ENCODE measurements at regions not wholly inside any gene's neighbourhood (a gene's known extent, or its start where the extent isn't known, plus 50 kb on each side); places are given as distances from the start of the nearest gene placed in this dataset.
A peak's percentile ranks its signal among the peaks of the same experiment; 100 is the strongest.

- DNase-seq: no peak
These were observed 133.4 kb downstream of the TM9SF2 start for GRCh38 chr13:99634672-99635071.

DNA sequence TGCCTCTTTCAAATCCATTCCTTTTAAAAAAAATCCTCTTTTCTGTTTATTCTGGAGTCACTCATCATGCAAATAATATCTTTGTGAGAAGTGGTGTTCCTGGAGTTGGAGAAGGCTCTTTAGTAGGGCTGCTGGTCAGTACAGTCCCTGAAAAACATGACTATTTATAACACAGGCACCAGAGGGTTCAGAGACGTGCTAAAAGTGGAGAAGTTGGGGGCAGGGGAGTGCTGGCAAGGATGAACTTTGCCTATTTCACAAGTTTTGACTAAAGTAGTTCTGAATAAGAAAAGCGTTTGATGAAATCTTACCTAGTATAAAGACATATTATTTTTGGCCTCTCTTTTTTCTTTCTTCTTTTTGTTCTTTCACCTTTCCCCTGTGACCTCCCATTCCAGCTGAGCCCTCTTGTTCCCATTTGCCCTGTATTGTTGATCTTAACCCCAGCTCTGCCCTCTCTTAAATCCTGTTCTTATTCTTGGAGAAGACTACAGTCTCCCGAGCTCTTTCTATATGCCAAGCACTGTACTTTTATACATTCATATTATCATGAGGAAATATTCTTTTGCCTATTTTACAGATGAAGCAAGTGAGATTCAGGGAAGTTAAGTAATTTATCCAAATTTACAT lies 129.1 kb downstream of the TM9SF2 start:
- no peak for DNase-seq

GRCh38 chr13:99629641-99630040 lies 128.4 kb downstream of the TM9SF2 start:
- DNase-seq: no peak

GRCh38 chr13:99628442-99628841 lies 127.2 kb downstream of the TM9SF2 start:
- DNase-seq: no peak

- DNase-seq: peak; percentile 26
These were observed 125.3 kb downstream of the TM9SF2 start for GRCh38 chr13:99626461-99627082.

DNA sequence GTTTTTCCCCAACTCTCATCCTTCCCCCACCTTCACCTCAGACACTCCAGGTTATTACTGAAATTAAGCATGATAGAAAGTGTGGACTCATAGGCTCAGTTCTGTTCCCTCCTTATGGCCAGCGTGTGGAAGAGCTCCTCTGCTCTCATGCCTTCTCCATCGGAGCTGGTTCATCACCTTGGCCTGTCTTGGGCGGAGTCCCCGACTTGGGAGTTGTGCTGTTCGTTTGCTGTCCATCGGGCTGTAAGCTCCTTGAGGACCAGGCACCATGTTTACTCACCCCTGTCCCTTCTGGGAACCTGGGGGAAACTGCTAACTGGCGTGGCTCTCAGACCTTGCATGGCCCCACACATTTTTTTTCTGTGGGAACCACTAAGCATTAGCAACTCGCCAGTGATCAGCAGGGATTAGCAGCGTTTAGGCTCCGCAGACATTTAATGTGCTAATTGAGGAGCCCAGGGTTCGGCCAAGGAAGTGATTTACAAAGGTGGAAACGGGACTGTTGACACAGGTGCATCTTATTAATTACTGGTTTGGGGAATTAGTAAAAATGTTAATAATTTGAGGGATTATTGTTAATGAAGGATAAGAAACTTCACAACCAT lies 123.8 kb downstream of the TM9SF2 start:
- DNase-seq: no peak

DNA sequence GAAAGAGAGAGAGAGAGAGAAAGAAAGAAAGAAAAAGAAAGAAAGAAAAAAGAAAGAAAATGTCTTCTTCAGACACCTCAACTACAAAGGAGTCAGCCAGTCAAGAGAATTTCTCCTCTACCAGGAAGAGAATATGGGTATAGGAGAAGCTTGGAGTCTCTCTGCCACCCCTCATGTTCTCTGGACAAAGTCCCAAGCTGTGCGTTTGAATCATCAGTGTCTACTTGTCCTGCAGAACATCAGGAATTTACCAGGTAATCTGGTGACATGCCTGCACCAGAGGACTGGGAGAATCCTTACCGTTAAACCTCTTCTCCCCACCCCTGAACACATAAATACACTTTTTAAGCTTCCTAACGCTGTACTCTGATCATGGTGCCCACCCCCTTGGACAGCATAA lies 119.5 kb downstream of the TM9SF2 start:
- no peak for DNase-seq

GRCh38 chr13:99619207-99619606 lies 117.9 kb downstream of the TM9SF2 start:
- no peak for DNase-seq

GRCh38 chr13:99617474-99618255 lies 116.4 kb downstream of the TM9SF2 start:
- DNase-seq: no peak

GRCh38 chr13:99614465-99614885 lies 113.2 kb downstream of the TM9SF2 start:
- peak; percentile 35 for DNase-seq
